Sigmoid colon (tissue), 6 donors: ENCODE measurements at regions not wholly inside any gene's neighbourhood (a gene's known extent, or its start where the extent isn't known, plus 50 kb on each side); places are given as distances from the start of the nearest gene placed in this dataset.
"Not testable (repeated sequence)": the region's sequence is repeated elsewhere in the genome, so short reads cannot be mapped to it uniquely, and the experiment has no call there.

Experiments used
- DNase-seq: peaks from one replicate; pipeline ENCODE4 v3.0.0-alpha.2; 2019
- H3K27ac ChIP-seq, 4 donors: fragments of 200-600 bp; sonication (generic); one replicate each; pipeline ENCODE4 v1.5.1; 2016 to 2019; ENCODE audit warnings: mild to moderate bottlenecking in 1 of 4
- H3K27me3 ChIP-seq, 3 donors: fragments of 200-600 bp; sonication (generic); one replicate each; pipeline ENCODE4 v1.5.1; 2019; ENCODE audit warnings: mild to moderate bottlenecking in 1 of 3
- H3K36me3 ChIP-seq, 4 donors: fragments of 200-600 bp; sonication (generic); one replicate each; pipeline ENCODE4 v1.5.1; 2016 to 2019
- H3K4me1 ChIP-seq, 4 donors: fragments of 200-600 bp; sonication (generic); one replicate each; pipeline ENCODE4 v1.5.1; 2017 to 2019
- H3K4me3 ChIP-seq, 4 donors: fragments of 200-600 bp; sonication (generic); one replicate each; pipeline ENCODE4 v1.5.1; 2017 to 2019; ENCODE audit warnings: mild to moderate bottlenecking in 2 of 4, moderate library complexity in 1 of 4
- H3K9me3 ChIP-seq, 4 donors: fragments of 200-600 bp in 3 of 4; sonication (generic) in 3 of 4; one replicate each; pipeline versions ENCODE4 v1.5.1 to v1.6.1; 2013 to 2019
- CTCF ChIP-seq, 4 experiments: fragments of 450-650 bp in 3 of 4; fragments of 200-600 bp in 1 of 4; IDR thresholded peaks; one replicate each; pipeline ENCODE4 v1.5.1; 2016 to 2019; ENCODE audit warnings: antibody characterized with exemption in 4 of 4, mild to moderate bottlenecking in 3 of 4, moderate library complexity in 2 of 4
- EP300 ChIP-seq, 4 donors: sonication (generic); formaldehyde crosslinking; IDR thresholded peaks; one replicate each; pipeline ENCODE4 v1.6.1; 2017; ENCODE audit warnings: antibody characterized with exemption in 4 of 4
- POLR2A ChIP-seq, 2 donors: fragments of 450-650 bp; IDR thresholded peaks; one replicate each; pipeline ENCODE4 v1.6.1; 2016; ENCODE audit warnings: antibody characterized with exemption in 2 of 2, mild to moderate bottlenecking in 2 of 2, moderate library complexity in 2 of 2
- POLR2AphosphoS5 ChIP-seq, 4 donors: sonication (generic); formaldehyde crosslinking; IDR thresholded peaks; one replicate each; pipeline ENCODE4 v1.6.1; 2017; ENCODE audit warnings: antibody characterized with exemption in 4 of 4
- WGBS, 2 donors: extraction: QIAGEN DNeasy Blood & Tissue Kit; methylation state at CpG; one replicate each; pipeline ENCODE4 v1.1.7; 2013; 5-methylcytosine and 5-hydroxymethylcytosine counted together
- intact Hi-C: fragments of 100-400 bp; cut with DNase I; formaldehyde crosslinking; loops from one replicate; pipeline ENCODE4 v1.15.1; 2023
- donor health status: healthy with polysubstance abuse.
- donor health status: healthy.

GRCh38 chr1:157319567-157319966 lies 181.4 kb upstream of the ETV3 start:
- H3K27me3 ChIP-seq: no peaks in the 10 kb centered on the region
- H3K9me3 ChIP-seq: peaks cover 0 to 10% (median 3%) of the 10 kb centered on the region in 4 donors
- H3K36me3 ChIP-seq: no peaks in the 10 kb centered on the region
- WGBS, 2 donors: 97 to 99% methylated on average over 5 of the region's 5 CpGs
- no peak for DNase-seq
- no peaks in the 10 kb centered on the region for H3K4me1 ChIP-seq
- TF ChIP-seq EP300 (IDR thresholded peaks at IDR 0.05) (no peak), POLR2AphosphoS5 (IDR thresholded peaks at IDR 0.05) (no peak), CTCF (IDR thresholded peaks at IDR 0.05) (no peak), POLR2A (IDR thresholded peaks at IDR 0.05) (no peak)
- H3K27ac ChIP-seq: no peak overlapping the region
- H3K4me3 ChIP-seq: no peak overlapping the region
- intact Hi-C loops: no loop called here

- H3K4me3 ChIP-seq, H3K27me3 ChIP-seq, intact Hi-C loops, DNase-seq, H3K27ac ChIP-seq, H3K36me3 ChIP-seq, H3K9me3 ChIP-seq: not testable (repeated sequence)
- 96 to 97% methylated on average over 2 of the region's 2 CpGs for WGBS, 2 donors
- peaks cover 0 to 13% (median 9%) of the 10 kb centered on the region in 4 donors for H3K4me1 ChIP-seq
These were observed 179.0 kb upstream of the ETV3 start for GRCh38 chr1:157317229-157317628.

GRCh38 chr1:157315544-157315943 lies 177.3 kb upstream of the ETV3 start:
- TF ChIP-seq EP300 (IDR thresholded peaks at IDR 0.05) (no peak), POLR2AphosphoS5 (IDR thresholded peaks at IDR 0.05) (no peak), POLR2A (IDR thresholded peaks at IDR 0.05) (no peak), CTCF (IDR thresholded peaks at IDR 0.05) (no peak)
- WGBS, 2 donors: 59 to 82% methylated on average over 2 of the region's 2 CpGs
- no peak overlapping the region for H3K27ac ChIP-seq
- no peaks in the 10 kb centered on the region for H3K36me3 ChIP-seq
- peaks cover 0 to 8% (median 3%) of the 10 kb centered on the region in 4 donors for H3K9me3 ChIP-seq
- no peak for DNase-seq
- no peak overlapping the region for H3K4me3 ChIP-seq
- H3K27me3 ChIP-seq: no peaks in the 10 kb centered on the region
- peaks cover 0 to 30% (median 26%) of the 10 kb centered on the region in 4 donors for H3K4me1 ChIP-seq
- intact Hi-C loops: no loop called here

- no peaks in the 10 kb centered on the region for H3K36me3 ChIP-seq
- H3K27me3 ChIP-seq: no peaks in the 10 kb centered on the region
- TF ChIP-seq EP300 (IDR thresholded peaks at IDR 0.05) (no peak), CTCF (IDR thresholded peaks at IDR 0.05) (no peak), POLR2AphosphoS5 (IDR thresholded peaks at IDR 0.05) (no peak), POLR2A (IDR thresholded peaks at IDR 0.05) (no peak)
- peaks cover 0 to 8% (median 3%) of the 10 kb centered on the region in 4 donors for H3K9me3 ChIP-seq
- intact Hi-C loops: no loop called here
- no peak overlapping the region for H3K27ac ChIP-seq
- WGBS, 2 donors: 66 to 74% methylated on average over 2 of the region's 2 CpGs
- H3K4me1 ChIP-seq: peaks cover 0 to 35% (median 32%) of the 10 kb centered on the region in 4 donors
- H3K4me3 ChIP-seq: no peak overlapping the region
- DNase-seq: no peak
These were observed 176.2 kb upstream of the ETV3 start for GRCh38 chr1:157314408-157314807.

- no peak overlapping the region for H3K27ac ChIP-seq
- intact Hi-C loops: no loop called here
- DNase-seq: no peak
These were observed 175.1 kb upstream of the ETV3 start for GRCh38 chr1:157313240-157313807.

More at GRCh38 chr1:157313240-157313807, 175.1 kb upstream of the ETV3 start:
- WGBS, 2 donors: 53 to 78% methylated on average over 3 of the region's 3 CpGs
- no peaks in the 10 kb centered on the region for H3K27me3 ChIP-seq
- TF ChIP-seq EP300 (IDR thresholded peaks at IDR 0.05) (no peak), CTCF (IDR thresholded peaks at IDR 0.05) (no peak), POLR2AphosphoS5 (IDR thresholded peaks at IDR 0.05) (no peak), POLR2A (IDR thresholded peaks at IDR 0.05) (no peak)
- H3K4me3 ChIP-seq: no peak overlapping the region
- no peaks in the 10 kb centered on the region for H3K36me3 ChIP-seq
- peaks cover 0 to 8% (median 3%) of the 10 kb centered on the region in 4 donors for H3K9me3 ChIP-seq
- H3K4me1 ChIP-seq: peaks cover 0 to 35% (median 32%) of the 10 kb centered on the region in 4 donors
